CD4-positive, alpha-beta T cell treated with Interleukin-4 for 4 hours (primary cell): ENCODE measurements at regions not wholly inside any gene's neighbourhood (a gene's known extent, or its start where the extent isn't known, plus 50 kb on each side); places are given as distances from the start of the nearest gene placed in this dataset.

ENCODE experiments used
- DNase-seq: peaks from one replicate; pipeline ENCODE4 v3.0.0-alpha.2; 2020

DNA sequence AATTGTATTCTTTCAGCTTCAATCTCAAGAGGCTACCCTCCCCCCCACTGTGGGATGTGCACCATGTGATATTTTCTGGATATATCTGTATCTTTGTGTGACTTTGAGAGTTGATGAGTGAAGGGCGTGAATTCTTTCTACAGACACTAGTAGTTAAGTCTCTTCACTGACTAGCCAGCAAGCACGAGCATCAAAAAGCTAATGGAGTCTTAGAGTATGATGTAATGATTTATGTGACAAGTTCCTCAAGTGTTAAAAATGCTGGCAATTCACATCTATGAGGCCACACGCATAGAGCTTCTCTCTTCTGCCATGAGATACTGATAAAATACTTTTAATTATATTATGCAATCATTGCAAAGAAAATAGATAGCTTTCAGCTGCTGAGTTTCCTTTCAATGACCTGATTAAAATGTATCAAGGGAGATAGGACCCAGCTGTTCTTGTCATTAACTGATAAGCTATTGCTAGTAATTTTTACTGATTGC lies 304.8 kb downstream of the TRIB2 start:
- DNase-seq = no peak

- DNase-seq = no peak
Measured at GRCh38 chr2:13030606-13031005, 313.9 kb downstream of the TRIB2 start.

DNA sequence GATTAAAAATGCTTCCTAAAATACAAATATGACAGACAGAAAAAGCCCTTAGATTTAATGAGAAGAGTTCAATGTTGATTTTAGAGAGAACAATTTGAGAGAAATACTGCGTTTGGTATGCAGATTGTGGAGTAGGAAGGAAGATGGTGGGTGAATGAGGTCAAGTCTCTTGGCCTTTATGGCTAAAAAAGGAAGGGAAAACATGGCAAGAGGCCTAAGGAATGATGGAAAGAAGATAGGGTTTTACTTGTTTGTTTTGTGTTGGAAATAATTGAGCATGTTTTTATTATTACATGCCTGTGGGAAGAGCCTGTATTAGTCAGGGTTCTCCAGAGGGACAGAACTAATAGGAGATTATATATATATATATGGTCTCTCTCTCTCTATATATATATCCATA lies 318.1 kb downstream of the TRIB2 start:
- no peak for DNase-seq

GRCh38 chr2:13035866-13036265 lies 319.1 kb downstream of the TRIB2 start:
- DNase-seq = no peak

DNA sequence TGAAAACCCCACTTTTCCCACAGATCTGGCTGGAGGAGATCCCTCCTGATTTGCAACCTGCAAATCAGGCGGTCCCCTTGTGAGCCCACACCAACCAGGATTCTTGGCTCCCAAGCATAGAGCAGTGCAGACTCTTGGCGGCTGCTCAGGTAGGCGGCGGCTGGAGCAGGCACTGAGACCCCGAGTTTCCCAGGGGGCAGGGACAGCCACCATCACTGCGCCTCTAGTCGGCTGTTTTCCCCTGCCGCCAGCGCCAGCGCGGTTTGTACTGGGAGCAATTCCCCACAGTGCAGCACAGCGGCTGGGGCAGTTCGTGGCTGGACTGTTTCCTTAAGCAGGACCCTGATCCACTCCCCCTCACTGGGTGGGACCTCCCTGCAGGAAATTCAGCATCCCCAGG lies 323.3 kb downstream of the TRIB2 start:
- DNase-seq = no peak

DNA sequence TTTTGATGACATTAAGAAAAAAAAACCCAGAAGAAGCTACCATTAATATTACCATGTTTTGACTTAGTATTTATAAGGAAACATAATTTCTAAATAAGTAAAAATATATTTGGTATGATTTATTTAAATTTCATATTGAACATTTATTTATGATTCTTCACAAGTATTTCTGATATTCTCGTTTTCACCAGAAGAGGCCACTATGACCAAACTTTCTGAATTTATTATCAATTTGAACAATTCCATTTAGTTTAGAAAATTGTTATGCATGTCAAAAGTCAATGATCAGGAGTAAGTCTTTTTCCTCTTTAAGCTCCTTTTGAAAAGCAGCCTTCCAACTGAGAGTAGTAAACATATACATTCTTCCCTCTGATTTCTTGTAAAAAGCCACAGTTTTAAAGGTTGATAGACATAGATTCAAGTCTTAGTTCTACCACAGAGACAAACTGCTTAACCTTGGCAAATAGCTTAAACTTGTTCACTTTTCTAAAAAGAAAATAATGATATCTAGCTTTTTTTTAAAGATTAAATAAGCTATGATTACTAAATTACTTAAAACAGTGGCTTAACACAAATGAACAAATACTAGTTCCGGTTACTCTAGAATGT lies 329.9 kb downstream of the TRIB2 start:
- DNase-seq = no peak

DNA sequence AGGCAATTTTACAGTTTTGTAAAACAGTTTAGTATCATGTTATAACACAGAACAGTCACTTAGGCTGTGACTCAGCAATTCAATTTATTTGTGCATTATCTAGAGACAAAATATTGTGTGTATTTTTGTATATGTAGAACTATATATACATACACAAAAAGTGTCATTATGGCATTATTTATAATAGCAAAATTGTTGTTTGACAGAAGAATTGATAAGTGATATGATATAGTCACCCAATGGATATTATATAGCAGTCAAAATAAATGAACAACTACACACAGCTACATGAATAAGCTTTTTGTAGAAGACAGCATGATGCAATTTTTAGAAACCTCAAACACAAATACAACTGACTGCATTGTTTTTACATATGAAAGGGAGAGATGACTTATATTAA lies 334.0 kb downstream of the TRIB2 start:
- DNase-seq = no peak

GRCh38 chr2:13052547-13052946 lies 335.8 kb downstream of the TRIB2 start:
- no peak for DNase-seq

DNA sequence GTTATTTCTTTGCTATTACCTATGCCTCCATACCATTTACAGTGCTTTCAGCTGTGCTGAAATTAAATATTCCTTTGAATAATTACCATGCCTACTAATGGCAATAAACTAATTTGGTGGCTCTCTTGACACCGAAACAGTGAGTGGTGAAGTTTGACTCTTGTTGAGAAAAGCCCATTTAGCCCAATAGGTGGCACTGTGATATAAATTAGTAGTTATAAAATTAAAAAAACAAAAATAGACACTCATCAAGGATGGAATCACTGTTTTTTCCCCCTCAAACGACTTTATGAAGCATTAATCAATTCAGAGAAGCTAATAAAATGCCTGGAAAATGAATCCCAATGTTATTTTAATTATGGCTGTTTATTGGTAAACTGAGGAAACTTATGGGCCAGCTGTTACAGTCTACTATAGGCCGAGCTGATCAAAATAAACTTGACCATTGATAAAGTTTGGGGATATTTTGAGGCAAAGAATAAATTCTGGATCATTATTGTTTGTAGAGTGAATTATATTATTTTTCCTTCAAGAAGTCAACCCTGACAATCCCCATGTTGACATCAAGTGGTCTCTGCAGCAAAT lies 339.6 kb downstream of the TRIB2 start:
- no peak for DNase-seq

GRCh38 chr2:13057671-13058070 lies 340.9 kb downstream of the TRIB2 start:
- DNase-seq = no peak

- no peak for DNase-seq
Measured at GRCh38 chr2:13066676-13067075, 349.9 kb downstream of the TRIB2 start.

GRCh38 chr2:13067508-13067907 lies 350.8 kb downstream of the TRIB2 start:
- DNase-seq = no peak

GRCh38 chr2:13089971-13090370 lies 373.2 kb downstream of the TRIB2 start:
- no peak for DNase-seq

- DNase-seq = no peak
Measured at GRCh38 chr2:13091455-13091854, 374.7 kb downstream of the TRIB2 start.

- DNase-seq = no peak
Measured at GRCh38 chr2:13091861-13092378, 375.2 kb downstream of the TRIB2 start.

DNA sequence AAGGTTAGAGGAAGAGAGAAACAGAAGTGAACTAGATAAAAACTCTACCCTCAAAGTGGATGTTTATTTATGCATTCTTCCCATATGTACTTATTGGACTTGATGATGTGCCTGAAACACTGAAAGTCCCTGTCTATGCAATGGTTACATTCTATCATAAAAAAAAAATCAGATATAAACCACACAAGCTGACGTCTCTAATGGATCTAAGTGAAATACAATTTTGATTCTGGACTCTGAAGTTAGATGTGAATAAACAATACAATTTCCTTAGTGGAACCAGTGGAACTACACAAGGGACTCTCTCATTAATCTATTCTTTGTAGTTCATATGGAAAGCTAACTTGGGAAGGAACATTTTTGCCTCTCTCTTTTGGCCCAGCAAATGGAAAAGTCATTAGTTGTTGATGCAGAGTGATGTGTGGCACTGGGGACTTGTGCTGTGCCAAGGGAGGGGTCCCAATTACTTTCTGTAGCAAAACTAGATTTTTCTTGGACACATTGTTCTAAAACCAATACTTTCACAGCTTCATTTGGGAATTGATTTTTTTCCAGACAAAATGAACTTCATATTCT lies 376.8 kb downstream of the TRIB2 start:
- no peak for DNase-seq

GRCh38 chr2:13102397-13103063 lies 385.8 kb downstream of the TRIB2 start:
- DNase-seq = no peak

- DNase-seq = no peak
Measured at GRCh38 chr2:13103151-13103550, 386.4 kb downstream of the TRIB2 start.

GRCh38 chr2:13103778-13104493 lies 387.2 kb downstream of the TRIB2 start:
- no peak for DNase-seq

DNA sequence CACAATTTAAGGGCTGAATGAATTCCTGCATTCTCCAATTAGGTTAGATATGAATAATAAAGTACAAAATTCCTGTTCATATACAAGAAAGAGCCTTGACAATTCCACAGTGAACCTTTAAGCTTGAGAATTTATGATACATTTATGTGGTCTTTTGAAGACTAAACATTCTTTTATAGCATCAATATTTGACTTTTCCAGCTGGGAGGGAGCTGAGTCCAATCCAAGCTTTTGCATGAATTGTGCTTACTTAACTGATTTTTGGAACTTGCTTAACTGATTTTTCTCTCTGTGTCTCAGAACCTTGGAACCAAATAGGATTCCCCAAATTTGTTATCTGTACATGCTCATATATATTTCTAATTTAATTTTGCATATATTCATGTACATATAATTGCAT lies 388.0 kb downstream of the TRIB2 start:
- DNase-seq = no peak

DNA sequence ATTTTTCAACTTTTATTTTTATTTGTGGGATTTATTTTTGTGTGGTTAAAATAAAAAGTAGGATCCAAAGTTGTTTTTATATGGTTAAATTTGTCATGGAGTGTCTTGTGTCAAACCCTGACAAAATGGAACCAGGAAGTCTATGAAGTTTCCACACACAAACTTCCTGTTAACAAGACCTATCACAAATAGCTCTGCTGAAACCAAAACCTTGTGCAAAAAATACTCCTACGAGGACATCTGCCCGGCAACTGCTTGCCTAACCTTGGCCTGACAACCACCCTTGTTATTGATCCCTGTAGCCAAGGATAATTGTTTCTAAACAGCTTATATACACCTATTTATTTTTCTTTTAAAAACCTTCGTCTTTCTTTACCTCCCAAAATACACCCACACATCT lies 389.6 kb downstream of the TRIB2 start:
- DNase-seq = no peak

DNA sequence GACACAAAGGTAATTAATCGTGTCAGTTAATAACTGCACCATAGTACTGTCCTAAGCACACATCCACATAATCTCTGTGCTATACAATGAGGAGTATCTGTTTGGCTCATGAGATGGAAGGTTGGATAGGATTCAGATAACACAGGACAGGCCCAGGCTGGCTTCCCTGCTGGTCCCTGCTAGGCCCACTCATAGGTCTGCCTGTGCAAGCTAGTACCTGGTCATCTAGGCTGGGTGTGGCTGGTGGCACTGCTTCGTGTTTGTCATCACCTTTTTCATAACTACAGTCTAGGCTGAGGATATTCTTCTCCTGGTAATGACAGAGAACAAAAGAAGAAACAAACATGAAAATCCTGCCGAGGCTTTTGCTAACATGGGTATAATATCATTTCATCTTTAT lies 392.8 kb downstream of the TRIB2 start:
- no peak for DNase-seq

DNA sequence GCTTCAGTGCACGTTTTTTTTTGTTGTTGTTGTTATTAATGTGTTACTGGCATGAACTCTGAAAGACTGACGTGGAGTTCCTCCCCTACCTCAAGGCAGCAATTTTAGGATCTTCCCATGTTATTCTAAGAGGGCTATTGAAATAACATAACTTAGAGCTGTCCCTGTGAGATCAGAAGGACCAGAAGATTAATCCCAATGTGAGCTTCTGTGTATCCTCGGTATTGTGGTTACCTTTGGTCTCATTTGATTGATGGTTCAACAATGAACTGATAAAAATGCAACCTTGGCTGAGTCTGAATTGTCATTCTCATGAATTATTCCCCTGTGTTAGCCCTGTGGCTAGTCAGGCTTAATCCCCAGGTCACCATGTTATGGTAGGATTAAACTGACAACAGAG lies 394.1 kb downstream of the TRIB2 start:
- no peak for DNase-seq
